DMS153 (cell line): ENCODE measurements at regions not wholly inside any gene's neighbourhood (a gene's known extent, or its start where the extent isn't known, plus 50 kb on each side); places are given as distances from the start of the nearest gene placed in this dataset.

Experiments
- DNase-seq: peaks from one replicate; lab custom pipeline; 2025; lab: John Stamatoyannopoulos, UW

GRCh38 chr9:78563269-78563668 is 266.3 kb downstream of the PSAT1 start:
- no peak for DNase-seq

GRCh38 chr9:78565481-78565880 is 268.6 kb downstream of the PSAT1 start:
- no peak for DNase-seq

- DNase-seq: no peak
Measured at GRCh38 chr9:78566521-78566920, 269.6 kb downstream of the PSAT1 start.

- no peak for DNase-seq
Measured at GRCh38 chr9:78566948-78567675, 270.2 kb downstream of the PSAT1 start.

GRCh38 chr9:78567693-78568092 is 270.8 kb downstream of the PSAT1 start:
- DNase-seq: no peak

GRCh38 chr9:78568774-78569173 is 271.8 kb downstream of the PSAT1 start:
- no peak for DNase-seq

- DNase-seq: no peak
Measured at GRCh38 chr9:78572266-78572665, 275.3 kb downstream of the PSAT1 start.

GRCh38 chr9:78573205-78573604 is 276.3 kb downstream of the PSAT1 start:
- DNase-seq: no peak

GRCh38 chr9:78573669-78574068 is 276.7 kb downstream of the PSAT1 start:
- DNase-seq: no peak

- DNase-seq: no peak
Measured at GRCh38 chr9:78574354-78575045, 277.6 kb downstream of the PSAT1 start.

GRCh38 chr9:78575081-78575480 is 278.2 kb downstream of the PSAT1 start:
- DNase-seq: no peak

- DNase-seq: no peak
Measured at GRCh38 chr9:78575771-78576170, 278.8 kb downstream of the PSAT1 start.

GRCh38 chr9:78577156-78577906 is 280.4 kb downstream of the PSAT1 start:
- DNase-seq: no peak

- no peak for DNase-seq
Measured at GRCh38 chr9:78578072-78578471, 281.1 kb downstream of the PSAT1 start.

GRCh38 chr9:78582821-78583220 is 285.9 kb downstream of the PSAT1 start:
- no peak for DNase-seq

- DNase-seq: no peak
Measured at GRCh38 chr9:78584589-78584988, 287.7 kb downstream of the PSAT1 start.

- no peak for DNase-seq
Measured at GRCh38 chr9:78585909-78586308, 289.0 kb downstream of the PSAT1 start.

GRCh38 chr9:78590068-78590467 is 293.1 kb downstream of the PSAT1 start:
- DNase-seq: no peak

GRCh38 chr9:78592811-78593210 is 295.9 kb downstream of the PSAT1 start:
- DNase-seq: no peak

- no peak for DNase-seq
Measured at GRCh38 chr9:78595200-78595945, 298.4 kb downstream of the PSAT1 start.

GRCh38 chr9:78596346-78596745 is 299.4 kb downstream of the PSAT1 start:
- no peak for DNase-seq

- DNase-seq: no peak
Measured at GRCh38 chr9:78598120-78598519, 301.2 kb downstream of the PSAT1 start.
